Liver (tissue), 8 donors: ENCODE measurements at regions not wholly inside any gene's neighbourhood (a gene's known extent, or its start where the extent isn't known, plus 50 kb on each side); places are given as distances from the start of the nearest gene placed in this dataset.

Experiments used
- DNase-seq: peaks from one replicate; pipeline ENCODE4 v3.0.0-alpha.2; 2017; ENCODE audit warnings: low spot score
- H3K27ac ChIP-seq, 2 donors: one replicate each; pipeline ENCODE4 v1.7.0; 2013; ENCODE audit warnings: inconsistent platforms in 2 of 2, low read length in 2 of 2, control low read depth in 1 of 2, low read depth in 1 of 2, mild to moderate bottlenecking in 1 of 2
- H3K27me3 ChIP-seq, 4 donors: one replicate each; pipeline versions ENCODE4 v1.6.1 to v1.7.0; 2013; ENCODE audit warnings: low read length in 3 of 4, inconsistent platforms in 1 of 4, mild to moderate bottlenecking in 1 of 4, moderate library complexity in 1 of 4; ENCODE audit not compliant: control insufficient read depth in 4 of 4, insufficient read depth in 4 of 4
- H3K36me3 ChIP-seq, 4 donors: one replicate each; pipeline versions ENCODE4 v1.6.1 to v1.7.0; 2013; ENCODE audit warnings: low read length in 3 of 4, mild to moderate bottlenecking in 3 of 4, low read depth in 1 of 4, moderate library complexity in 1 of 4; ENCODE audit not compliant: control insufficient read depth in 4 of 4, insufficient read depth in 3 of 4
- H3K4me1 ChIP-seq, 4 donors: one replicate each; pipeline versions ENCODE4 v1.6.1 to v1.7.0; 2013; ENCODE audit warnings: low read length in 3 of 4, mild to moderate bottlenecking in 3 of 4, moderate library complexity in 1 of 4; ENCODE audit not compliant: control insufficient read depth in 4 of 4, insufficient read depth in 4 of 4
- H3K4me3 ChIP-seq, 3 donors: one replicate each; pipeline versions ENCODE4 v1.6.1 to v1.7.0; 2013; ENCODE audit warnings: low read length in 3 of 3, control low read depth in 1 of 3, low read depth in 1 of 3, mild to moderate bottlenecking in 1 of 3
- H3K9ac ChIP-seq, 2 donors: one replicate each; pipeline ENCODE4 v1.7.0; 2013; ENCODE audit warnings: low read length in 2 of 2, mild to moderate bottlenecking in 2 of 2, moderate library complexity in 2 of 2, control low read depth in 1 of 2, low read depth in 1 of 2
- H3K9me3 ChIP-seq, 4 donors: one replicate each; pipeline versions ENCODE4 v1.6.1 to v1.7.0; 2013; ENCODE audit warnings: low read length in 3 of 4; ENCODE audit not compliant: control insufficient read depth in 4 of 4
- CTCF ChIP-seq: fragments of 150-350 bp; IDR thresholded peaks from 2 replicates; pipeline ENCODE4 v1.5.1; 2017; ENCODE audit warnings: improper control_type of control experiment, low read depth, low read length; ENCODE audit not compliant: missing input control
- FOXA1 ChIP-seq: IDR thresholded peaks from 2 replicates; pipeline ENCODE4 v1.6.1; 2016; ENCODE audit warnings: antibody characterized with exemption
- FOXA2 ChIP-seq: IDR thresholded peaks from 2 replicates; pipeline ENCODE4 v1.6.1; 2016; ENCODE audit warnings: antibody characterized with exemption
- GABPA ChIP-seq, 2 donors: IDR thresholded peaks in 1 of 2; conservative IDR thresholded peaks in 1 of 2; 2 replicates each; pipeline ENCODE4 v1.6.1; 2016; ENCODE audit warnings: antibody characterized with exemption in 2 of 2, mild to moderate bottlenecking in 1 of 2, moderate library complexity in 1 of 2
- HNF4G ChIP-seq: IDR thresholded peaks from 2 replicates; pipeline ENCODE4 v1.6.1; 2016; ENCODE audit warnings: antibody characterized with exemption
- MAX ChIP-seq: IDR thresholded peaks from 2 replicates; pipeline ENCODE4 v1.6.1; 2016; ENCODE audit warnings: antibody characterized with exemption
- NR2F2 ChIP-seq: IDR thresholded peaks from 2 replicates; pipeline ENCODE4 v1.6.1; 2016; ENCODE audit warnings: antibody characterized with exemption
- RAD21 ChIP-seq, 2 donors: IDR thresholded peaks; 2 replicates each; pipeline ENCODE4 v1.6.1; 2016; ENCODE audit warnings: antibody characterized with exemption in 2 of 2, mild to moderate bottlenecking in 2 of 2
- RXRA ChIP-seq, 2 donors: IDR thresholded peaks; 2 replicates each; pipeline ENCODE4 v1.6.1; 2017 to 2018; ENCODE audit warnings: antibody characterized with exemption in 2 of 2, mild to moderate bottlenecking in 1 of 2
- SP1 ChIP-seq: IDR thresholded peaks from 2 replicates; pipeline ENCODE4 v1.6.1; 2018; ENCODE audit warnings: antibody characterized with exemption, mild to moderate bottlenecking
- TAF1 ChIP-seq: conservative IDR thresholded peaks from 2 replicates; pipeline ENCODE4 v1.6.1; 2016; ENCODE audit warnings: antibody characterized with exemption, mild to moderate bottlenecking
- ZBTB33 ChIP-seq: IDR thresholded peaks from 2 replicates; pipeline ENCODE4 v1.6.1; 2016; ENCODE audit warnings: antibody characterized with exemption
- WGBS: extraction: QIAGEN DNeasy Blood & Tissue Kit; methylation state at CpG from one replicate; pipeline ENCODE4 v1.1.7; 2013; 5-methylcytosine and 5-hydroxymethylcytosine counted together
- TF ChIP-seq, protein P1 (sequence below): IDR thresholded peaks from 2 replicates; pipeline ENCODE4 v1.6.1; 2016; ENCODE audit warnings: antibody characterized with exemption, mild to moderate bottlenecking
- TF ChIP-seq, protein P2 (sequence below): IDR thresholded peaks from 2 replicates; pipeline ENCODE4 v1.6.1; 2016; ENCODE audit warnings: antibody characterized with exemption
- donor health status: healthy.
- donor health status: healthy.
- donor health status: healthy.
- donor health status: healthy.
- donor health status: healthy.

- Histone ChIP-seq H3K9ac (no peak overlapping the region), H3K4me3 (no peak overlapping the region), H3K9me3 (no peaks in the 10 kb centered on the region), H3K27ac (no peak overlapping the region), H3K4me1 (no peaks in the 10 kb centered on the region), H3K36me3 (no peaks in the 10 kb centered on the region), H3K27me3 (peaks cover 0 to 2% (median 0%) of the 10 kb centered on the region in 4 donors)
- TF ChIP-seq RAD21 (IDR thresholded peaks at IDR 0.05) (peak; percentile 38 to 65), TAF1 (no peak), GABPA (IDR thresholded peaks at IDR 0.05 in 1 of 2, conservative IDR thresholded peaks at IDR 0.05 in 1 of 2) (no peak), CTCF (peak; percentile 26), FOXA1 (no peak)
- no peak for DNase-seq
Observed at GRCh38 chr5:30650311-30650710, 543.2 kb upstream of the CDH6 start.

- Histone ChIP-seq H3K9me3 (peaks cover 0 to 4% (median 0%) of the 10 kb centered on the region in 4 donors), H3K4me3 (no peak overlapping the region), H3K27ac (no peak overlapping the region), H3K4me1 (no peaks in the 10 kb centered on the region), H3K9ac (no peak overlapping the region), H3K27me3 (no peaks in the 10 kb centered on the region), H3K36me3 (no peaks in the 10 kb centered on the region)
- TF ChIP-seq, protein P1, sequence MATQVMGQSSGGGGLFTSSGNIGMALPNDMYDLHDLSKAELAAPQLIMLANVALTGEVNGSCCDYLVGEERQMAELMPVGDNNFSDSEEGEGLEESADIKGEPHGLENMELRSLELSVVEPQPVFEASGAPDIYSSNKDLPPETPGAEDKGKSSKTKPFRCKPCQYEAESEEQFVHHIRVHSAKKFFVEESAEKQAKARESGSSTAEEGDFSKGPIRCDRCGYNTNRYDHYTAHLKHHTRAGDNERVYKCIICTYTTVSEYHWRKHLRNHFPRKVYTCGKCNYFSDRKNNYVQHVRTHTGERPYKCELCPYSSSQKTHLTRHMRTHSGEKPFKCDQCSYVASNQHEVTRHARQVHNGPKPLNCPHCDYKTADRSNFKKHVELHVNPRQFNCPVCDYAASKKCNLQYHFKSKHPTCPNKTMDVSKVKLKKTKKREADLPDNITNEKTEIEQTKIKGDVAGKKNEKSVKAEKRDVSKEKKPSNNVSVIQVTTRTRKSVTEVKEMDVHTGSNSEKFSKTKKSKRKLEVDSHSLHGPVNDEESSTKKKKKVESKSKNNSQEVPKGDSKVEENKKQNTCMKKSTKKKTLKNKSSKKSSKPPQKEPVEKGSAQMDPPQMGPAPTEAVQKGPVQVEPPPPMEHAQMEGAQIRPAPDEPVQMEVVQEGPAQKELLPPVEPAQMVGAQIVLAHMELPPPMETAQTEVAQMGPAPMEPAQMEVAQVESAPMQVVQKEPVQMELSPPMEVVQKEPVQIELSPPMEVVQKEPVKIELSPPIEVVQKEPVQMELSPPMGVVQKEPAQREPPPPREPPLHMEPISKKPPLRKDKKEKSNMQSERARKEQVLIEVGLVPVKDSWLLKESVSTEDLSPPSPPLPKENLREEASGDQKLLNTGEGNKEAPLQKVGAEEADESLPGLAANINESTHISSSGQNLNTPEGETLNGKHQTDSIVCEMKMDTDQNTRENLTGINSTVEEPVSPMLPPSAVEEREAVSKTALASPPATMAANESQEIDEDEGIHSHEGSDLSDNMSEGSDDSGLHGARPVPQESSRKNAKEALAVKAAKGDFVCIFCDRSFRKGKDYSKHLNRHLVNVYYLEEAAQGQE, result no peak
- TF ChIP-seq RAD21 (IDR thresholded peaks at IDR 0.05) (no peak), FOXA2 (no peak), FOXA1 (no peak), RXRA (IDR thresholded peaks at IDR 0.05) (no peak), NR2F2 (no peak), HNF4G (no peak), ZBTB33 (no peak), GABPA (IDR thresholded peaks at IDR 0.05 in 1 of 2, conservative IDR thresholded peaks at IDR 0.05 in 1 of 2) (no peak), MAX (no peak), SP1 (no peak)
- TF ChIP-seq, protein P2, sequence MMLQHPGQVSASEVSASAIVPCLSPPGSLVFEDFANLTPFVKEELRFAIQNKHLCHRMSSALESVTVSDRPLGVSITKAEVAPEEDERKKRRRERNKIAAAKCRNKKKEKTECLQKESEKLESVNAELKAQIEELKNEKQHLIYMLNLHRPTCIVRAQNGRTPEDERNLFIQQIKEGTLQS, result no peak
- DNase-seq, result no peak
- 84% methylated on average over 1 of the region's 1 CpG for WGBS
Observed at GRCh38 chr5:30638899-30639298, 554.6 kb upstream of the CDH6 start.
